GM06990 (cell line): ENCODE measurements at regions not wholly inside any gene's neighbourhood (a gene's known extent, or its start where the extent isn't known, plus 50 kb on each side); places are given as distances from the start of the nearest gene placed in this dataset.
"Not testable (repeated sequence)": the region's sequence is repeated elsewhere in the genome, so short reads cannot be mapped to it uniquely, and the experiment has no call there.

ENCODE experiments used
- DNase-seq: peaks from one replicate; pipeline ENCODE4 v3.0.0-alpha.2; 2011; ENCODE audit not compliant: insufficient read length; ENCODE audit errors: extremely low read depth
- H3K27me3 ChIP-seq: replicated peaks from 2 replicates; pipeline ENCODE4 v1.6.0; 2011; ENCODE audit warnings: low read length; ENCODE audit not compliant: control insufficient read depth, insufficient read depth
- H3K36me3 ChIP-seq: 2 replicates; pipeline ENCODE4 v1.5.1; 2011; ENCODE audit warnings: low read length; ENCODE audit not compliant: control insufficient read depth, insufficient read depth
- H3K4me3 ChIP-seq: replicated peaks from 2 replicates; pipeline ENCODE4 v1.5.1; 2011; ENCODE audit warnings: low read depth, mild to moderate bottlenecking, control low read depth, low read length
- CTCF ChIP-seq: IDR thresholded peaks from 2 replicates; pipeline ENCODE4 v1.5.1; 2011; ENCODE audit warnings: low read length, control low read depth, mild to moderate bottlenecking, inconsistent platforms; ENCODE audit not compliant: insufficient read depth, poor library complexity, severe bottlenecking

- H3K36me3 ChIP-seq, result no peaks in the 10 kb centered on the region
- no peak for TF ChIP-seq CTCF
- no peak for DNase-seq
- H3K27me3 ChIP-seq, result no peaks in the 10 kb centered on the region
- no peak overlapping the region for H3K4me3 ChIP-seq
Observed at GRCh38 chr2:2723064-2723463, 392.0 kb upstream of the MYT1L start.

GRCh38 chr2:2721296-2721835, 390.3 kb upstream of the MYT1L start:
- Histone ChIP-seq H3K27me3 (no peaks in the 10 kb centered on the region), H3K36me3 (no peaks in the 10 kb centered on the region), H3K4me3 (no peak overlapping the region)
- DNase-seq, result no peak
- no peak for TF ChIP-seq CTCF

- not testable (repeated sequence) for H3K36me3 ChIP-seq, H3K27me3 ChIP-seq, DNase-seq, H3K4me3 ChIP-seq
Observed at GRCh38 chr2:2720806-2721205, 389.7 kb upstream of the MYT1L start.

GRCh38 chr2:2720351-2720750, 389.3 kb upstream of the MYT1L start:
- TF ChIP-seq CTCF, result no peak
- Histone ChIP-seq H3K36me3 (no peaks in the 10 kb centered on the region), H3K27me3 (no peaks in the 10 kb centered on the region), H3K4me3 (no peak overlapping the region)
- DNase-seq, result no peak

GRCh38 chr2:2719781-2720180, 388.7 kb upstream of the MYT1L start:
- no peak overlapping the region for H3K4me3 ChIP-seq
- TF ChIP-seq CTCF, result no peak
- DNase-seq, result no peak

GRCh38 chr2:2719015-2719414, 387.9 kb upstream of the MYT1L start:
- Histone ChIP-seq H3K27me3 (no peaks in the 10 kb centered on the region), H3K36me3 (no peaks in the 10 kb centered on the region), H3K4me3 (no peak overlapping the region)
- TF ChIP-seq CTCF, result no peak
- DNase-seq, result no peak

More at GRCh38 chr2:2719781-2720180, 388.7 kb upstream of the MYT1L start:
- H3K27me3 ChIP-seq, result no peaks in the 10 kb centered on the region
- H3K36me3 ChIP-seq, result no peaks in the 10 kb centered on the region
